Spleen (tissue), 11 donors: ENCODE measurements at regions not wholly inside any gene's neighbourhood (a gene's known extent, or its start where the extent isn't known, plus 50 kb on each side); places are given as distances from the start of the nearest gene placed in this dataset.
"Not testable (repeated sequence)": the region's sequence is repeated elsewhere in the genome, so short reads cannot be mapped to it uniquely, and the experiment has no call there.

Experiments
- DNase-seq: peaks from one replicate; pipeline ENCODE4 v3.0.0-alpha.2; 2020
- H3K27ac ChIP-seq, 8 donors: fragments of 200-600 bp; sonication (generic) in 7 of 8; 1 replicate in 4 of 8; 2 replicates in 4 of 8; pipeline versions ENCODE4 v1.5.0 to v1.8.0; 2016 to 2021; ENCODE audit warnings: inconsistent platforms in 4 of 8, mild to moderate bottlenecking in 4 of 8, moderate library complexity in 1 of 8
- H3K27me3 ChIP-seq, 7 donors: fragments of 200-600 bp; sonication (generic) in 6 of 7; replicated peaks in 1 of 7; 1 replicate in 4 of 7; 2 replicates in 3 of 7; pipeline versions ENCODE4 v1.5.0 to v1.8.0; 2016 to 2021; ENCODE audit warnings: inconsistent platforms in 3 of 7, mild to moderate bottlenecking in 1 of 7
- H3K36me3 ChIP-seq, 6 donors: fragments of 200-600 bp; sonication (generic) in 5 of 6; 1 replicate in 4 of 6; 2 replicates in 2 of 6; pipeline versions ENCODE4 v1.5.0 to v1.8.0; 2016 to 2021; ENCODE audit warnings: inconsistent platforms in 2 of 6
- H3K4me1 ChIP-seq, 6 donors: fragments of 200-600 bp; sonication (generic) in 5 of 6; 1 replicate in 3 of 6; 2 replicates in 3 of 6; pipeline versions ENCODE4 v1.5.0 to v1.8.0; 2016 to 2021; ENCODE audit warnings: inconsistent platforms in 3 of 6
- H3K4me3 ChIP-seq, 8 donors: fragments of 200-600 bp; sonication (generic) in 7 of 8; 1 replicate in 4 of 8; 2 replicates in 4 of 8; pipeline versions ENCODE4 v1.5.0 to v1.8.0; 2016 to 2021; ENCODE audit warnings: inconsistent platforms in 4 of 8, mild to moderate bottlenecking in 4 of 8, moderate library complexity in 2 of 8
- H3K9me3 ChIP-seq, 8 donors: fragments of 200-600 bp; sonication (generic) in 7 of 8; 1 replicate in 4 of 8; 2 replicates in 4 of 8; pipeline versions ENCODE4 v1.5.0 to v1.8.0; 2016 to 2021; ENCODE audit warnings: inconsistent platforms in 4 of 8
- CTCF ChIP-seq, 11 experiments: fragments of 200-600 bp in 7 of 11; fragments of 450-650 bp in 4 of 11; sonication (generic) in 4 of 11; IDR thresholded peaks in 8 of 11; conservative IDR thresholded peaks in 3 of 11; 1 replicate in 7 of 11; 2 replicates in 4 of 11; pipeline versions ENCODE4 v1.4.0 to v1.8.0; 2016 to 2021; ENCODE audit warnings: antibody characterized with exemption in 11 of 11, inconsistent platforms in 4 of 11, mild to moderate bottlenecking in 1 of 11
- POLR2A ChIP-seq, 3 donors: fragments of 450-650 bp; IDR thresholded peaks; one replicate each; pipeline ENCODE4 v1.5.1; 2017; ENCODE audit warnings: antibody characterized with exemption in 3 of 3, mild to moderate bottlenecking in 1 of 3
- POLR2AphosphoS5 ChIP-seq, 3 donors: sonication (generic); formaldehyde crosslinking; IDR thresholded peaks; one replicate each; pipeline ENCODE4 v1.5.1; 2017; ENCODE audit warnings: antibody characterized with exemption in 3 of 3
- WGBS, 5 donors: extraction: QIAGEN DNeasy Blood & Tissue Kit in 3 of 5; methylation state at CpG; one replicate each; pipeline versions ENCODE4 v1.1.5 to v1.1.7; 2013 to 2018; 5-methylcytosine and 5-hydroxymethylcytosine counted together
- intact Hi-C: fragments of 100-400 bp; cut with DNase I; formaldehyde crosslinking; loops from one replicate; pipeline ENCODE4 v1.15.0; 2023; ENCODE audit warnings: low total_unique reads
- donor health status: healthy with polysubstance abuse.
- donor health status: DM: no; HTN: no; CAD: no; lungs with moderate emphysema.
- donor health status: DM: no; HTN: no; CAD: no.
- donor health status: Bipolar disorder and iron deficiency.
- donor health status: healthy.
- donor health status: DM: no; HTN: no; CAD: no.
- donor health status: DM: yes; HTN: yes; CAD: no.

GRCh38 chr11:115981814-115982471, 477.7 kb upstream of the CADM1 start:
- no peaks in the 10 kb centered on the region for H3K36me3 ChIP-seq
- H3K27me3 ChIP-seq = peaks cover 0 to 3% (median 0%) of the 10 kb centered on the region in 7 donors
- no peaks in the 10 kb centered on the region for H3K4me1 ChIP-seq
- 66 to 91% (median 81%) methylated on average over 3 of the region's 3 CpGs for WGBS, 5 donors
- no peak overlapping the region for H3K27ac ChIP-seq
- no peak overlapping the region for H3K4me3 ChIP-seq
- no peaks in the 10 kb centered on the region for H3K9me3 ChIP-seq
- TF ChIP-seq CTCF (IDR thresholded peaks at IDR 0.05 in 8 of 11, conservative IDR thresholded peaks at IDR 0.05 in 3 of 11) (no peak), POLR2AphosphoS5 (IDR thresholded peaks at IDR 0.05) (no peak), POLR2A (IDR thresholded peaks at IDR 0.05) (no peak)
- intact Hi-C loops = no loop called here
- DNase-seq = no peak

GRCh38 chr11:115981104-115981481, 476.9 kb upstream of the CADM1 start:
- intact Hi-C loops = no loop called here
- H3K27ac ChIP-seq = no peak overlapping the region
- H3K4me3 ChIP-seq = no peak overlapping the region
- no peaks in the 10 kb centered on the region for H3K4me1 ChIP-seq
- peaks cover 0 to 10% (median 0%) of the 10 kb centered on the region in 7 donors for H3K27me3 ChIP-seq
- TF ChIP-seq CTCF (IDR thresholded peaks at IDR 0.05 in 8 of 11, conservative IDR thresholded peaks at IDR 0.05 in 3 of 11) = no peak
- WGBS, 5 donors = 80 to 90% (median 86%) methylated on average over 3 of the region's 3 CpGs
- DNase-seq = no peak
- H3K9me3 ChIP-seq = no peaks in the 10 kb centered on the region
- H3K36me3 ChIP-seq = no peaks in the 10 kb centered on the region

GRCh38 chr11:115980337-115981103, 476.3 kb upstream of the CADM1 start:
- intact Hi-C loops = no loop called here
- DNase-seq = no peak
- H3K36me3 ChIP-seq = no peaks in the 10 kb centered on the region
- H3K9me3 ChIP-seq = no peaks in the 10 kb centered on the region
- whole genome bisulfite sequencing, 5 donors = 54 to 68% (median 67%) methylated on average over 14 of the region's 14 CpGs
- peaks cover 0 to 16% (median 0%) of the 10 kb centered on the region in 7 donors for H3K27me3 ChIP-seq
- no peak overlapping the region for H3K4me3 ChIP-seq
- TF ChIP-seq POLR2A (IDR thresholded peaks at IDR 0.05) (no peak), CTCF (IDR thresholded peaks at IDR 0.05 in 8 of 11, conservative IDR thresholded peaks at IDR 0.05 in 3 of 11) (no peak), POLR2AphosphoS5 (IDR thresholded peaks at IDR 0.05) (no peak)
- no peak overlapping the region for H3K27ac ChIP-seq
- H3K4me1 ChIP-seq = peaks cover 0 to 1% (median 0%) of the 10 kb centered on the region in 6 donors

- no peak for DNase-seq
- no peak for TF ChIP-seq POLR2AphosphoS5 (IDR thresholded peaks at IDR 0.05)
- no peak for TF ChIP-seq CTCF (IDR thresholded peaks at IDR 0.05 in 8 of 11, conservative IDR thresholded peaks at IDR 0.05 in 3 of 11)
- TF ChIP-seq POLR2A (IDR thresholded peaks at IDR 0.05) = no peak
- Histone ChIP-seq H3K27ac (no peak overlapping the region), H3K9me3 (peaks cover 0 to 6% (median 0%) of the 10 kb centered on the region in 8 donors), H3K4me1 (peaks cover 0 to 8% (median 0%) of the 10 kb centered on the region in 6 donors), H3K27me3 (peaks cover 0 to 36% (median 8%) of the 10 kb centered on the region in 7 donors), H3K36me3 (no peaks in the 10 kb centered on the region), H3K4me3 (no peak overlapping the region)
- WGBS, 5 donors = 83 to 97% (median 90%) methylated on average over 1 of the region's 1 CpG
- intact Hi-C loops = no loop called here
These were observed 470.5 kb upstream of the CADM1 start for GRCh38 chr11:115974703-115975102.

GRCh38 chr11:115967203-115967602, 463.0 kb upstream of the CADM1 start:
- H3K36me3 ChIP-seq, DNase-seq, H3K27ac ChIP-seq, H3K4me1 ChIP-seq, intact Hi-C loops, H3K9me3 ChIP-seq, H3K4me3 ChIP-seq: not testable (repeated sequence)
- 63 to 92% (median 76%) methylated on average over 6 to 9 of the region's 9 CpGs for WGBS, 5 donors
- H3K27me3 ChIP-seq = peaks cover 0 to 16% (median 0%) of the 10 kb centered on the region in 7 donors
